OCI-LY7 (cell line): ENCODE measurements at regions not wholly inside any gene's neighbourhood (a gene's known extent, or its start where the extent isn't known, plus 50 kb on each side); places are given as distances from the start of the nearest gene placed in this dataset.

Source experiments
- EZH2phosphoT487 ChIP-seq: fragments of 200-600 bp; sonication (generic); IDR thresholded peaks from 2 replicates; pipeline ENCODE4 v1.6.1; 2018; ENCODE audit warnings: low read depth, borderline replicate concordance, mild to moderate bottlenecking, mixed run types, antibody characterized with exemption, low read length, moderate library complexity, mixed read lengths
- TF ChIP-seq, protein P1 (sequence below): fragments of 200-600 bp; sonication (generic); conservative IDR thresholded peaks from 2 replicates; pipeline ENCODE4 v1.5.1; 2014; ENCODE audit warnings: mild to moderate bottlenecking, antibody characterized with exemption, low read length, moderate library complexity, mixed read lengths

DNA sequence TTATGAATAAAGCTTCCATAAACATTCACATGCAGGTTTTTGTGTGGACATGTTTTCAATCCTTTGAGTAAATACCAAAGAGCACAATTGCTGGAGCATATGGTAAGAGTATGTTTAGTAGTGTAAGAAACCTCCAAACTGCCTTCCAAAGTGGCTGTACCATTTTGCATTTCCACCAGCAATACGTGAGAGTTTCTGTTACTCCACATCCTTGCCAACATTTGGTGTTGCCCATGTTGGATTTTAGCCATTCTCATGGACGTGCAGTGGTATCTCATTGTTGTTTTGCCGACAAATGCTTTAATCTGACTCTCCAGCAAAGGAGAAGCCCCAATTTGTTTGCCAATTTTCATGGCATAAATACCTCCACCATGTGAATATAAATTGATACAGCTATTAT lies 103.9 kb upstream of the TMEM45B start:
- TF ChIP-seq, protein P1, sequence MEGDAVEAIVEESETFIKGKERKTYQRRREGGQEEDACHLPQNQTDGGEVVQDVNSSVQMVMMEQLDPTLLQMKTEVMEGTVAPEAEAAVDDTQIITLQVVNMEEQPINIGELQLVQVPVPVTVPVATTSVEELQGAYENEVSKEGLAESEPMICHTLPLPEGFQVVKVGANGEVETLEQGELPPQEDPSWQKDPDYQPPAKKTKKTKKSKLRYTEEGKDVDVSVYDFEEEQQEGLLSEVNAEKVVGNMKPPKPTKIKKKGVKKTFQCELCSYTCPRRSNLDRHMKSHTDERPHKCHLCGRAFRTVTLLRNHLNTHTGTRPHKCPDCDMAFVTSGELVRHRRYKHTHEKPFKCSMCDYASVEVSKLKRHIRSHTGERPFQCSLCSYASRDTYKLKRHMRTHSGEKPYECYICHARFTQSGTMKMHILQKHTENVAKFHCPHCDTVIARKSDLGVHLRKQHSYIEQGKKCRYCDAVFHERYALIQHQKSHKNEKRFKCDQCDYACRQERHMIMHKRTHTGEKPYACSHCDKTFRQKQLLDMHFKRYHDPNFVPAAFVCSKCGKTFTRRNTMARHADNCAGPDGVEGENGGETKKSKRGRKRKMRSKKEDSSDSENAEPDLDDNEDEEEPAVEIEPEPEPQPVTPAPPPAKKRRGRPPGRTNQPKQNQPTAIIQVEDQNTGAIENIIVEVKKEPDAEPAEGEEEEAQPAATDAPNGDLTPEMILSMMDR = no peak
- no peak for TF ChIP-seq EZH2phosphoT487
